ENCODE measurements at regions not wholly inside any gene's neighbourhood (a gene's known extent, or its start where the extent isn't known, plus 50 kb on each side); places are given as distances from the start of the nearest gene placed in this dataset.

- Mint-ChIP-seq H3K4me3 (no peak overlapping the region), H3K27ac (no peak overlapping the region), H3K9me3 (ENCODE audit: low read depth) (no peaks in the 10 kb centered on the region), H3K27me3 (no peaks in the 10 kb centered on the region), H3K4me1 (peaks cover 3% of the 10 kb centered on the region), H3K36me3 (no peaks in the 10 kb centered on the region)
- no peak for ATAC-seq
- CTCF ChIA-PET, result no interaction called here
- DNase-seq, result no peak
Measured at GRCh38 chr16:86093801-86094750, 195.1 kb downstream of the IRF8 start.

GRCh38 chr16:86095131-86095752, 196.3 kb downstream of the IRF8 start:
- ATAC-seq, result no peak
- no peak for DNase-seq
- H3K27ac Mint-ChIP-seq, result no peak overlapping the region
- H3K4me1 Mint-ChIP-seq, result no peaks in the 10 kb centered on the region
- CTCF ChIA-PET, result no interaction called here
- no peaks in the 10 kb centered on the region for H3K9me3 Mint-ChIP-seq (ENCODE audit: low read depth)
- no peak overlapping the region for H3K4me3 Mint-ChIP-seq
- no peaks in the 10 kb centered on the region for H3K27me3 Mint-ChIP-seq
- H3K36me3 Mint-ChIP-seq, result no peaks in the 10 kb centered on the region

GRCh38 chr16:86095906-86096485, 197.0 kb downstream of the IRF8 start:
- Mint-ChIP-seq H3K36me3 (no peaks in the 10 kb centered on the region), H3K27me3 (no peaks in the 10 kb centered on the region), H3K4me1 (no peaks in the 10 kb centered on the region), H3K27ac (no peak overlapping the region), H3K4me3 (no peak overlapping the region), H3K9me3 (ENCODE audit: low read depth) (no peaks in the 10 kb centered on the region)
- ATAC-seq, result no peak
- DNase-seq, result no peak
- CTCF ChIA-PET, result no interaction called here

GRCh38 chr16:86096850-86097249, 197.9 kb downstream of the IRF8 start:
- ATAC-seq (no peak), DNase-seq (no peak)
- Mint-ChIP-seq H3K27me3 (no peaks in the 10 kb centered on the region), H3K4me1 (no peaks in the 10 kb centered on the region), H3K27ac (no peak overlapping the region), H3K4me3 (no peak overlapping the region), H3K36me3 (no peaks in the 10 kb centered on the region), H3K9me3 (ENCODE audit: low read depth) (no peaks in the 10 kb centered on the region)
- CTCF ChIA-PET, result no interaction called here

GRCh38 chr16:86099326-86099725, 200.4 kb downstream of the IRF8 start:
- Mint-ChIP-seq H3K4me3 (no peak overlapping the region), H3K9me3 (ENCODE audit: low read depth) (no peaks in the 10 kb centered on the region), H3K36me3 (no peaks in the 10 kb centered on the region), H3K27ac (no peak overlapping the region), H3K4me1 (no peaks in the 10 kb centered on the region), H3K27me3 (no peaks in the 10 kb centered on the region)
- ATAC-seq (no peak), DNase-seq (no peak)
- CTCF ChIA-PET, result no interaction called here

GRCh38 chr16:86100205-86101136, 201.5 kb downstream of the IRF8 start:
- Mint-ChIP-seq H3K4me3 (no peak overlapping the region), H3K4me1 (no peaks in the 10 kb centered on the region), H3K9me3 (ENCODE audit: low read depth) (no peaks in the 10 kb centered on the region), H3K27ac (no peak overlapping the region), H3K36me3 (no peaks in the 10 kb centered on the region), H3K27me3 (no peaks in the 10 kb centered on the region)
- CTCF ChIA-PET, result interaction anchor here (0.9 kb wide), 1 partner anchor 279 kb away, joined by 3 read pairs; no protein-coding TSS in a partner anchor
- ATAC-seq (no peak), DNase-seq (no peak)

- no peak for DNase-seq
- H3K9me3 Mint-ChIP-seq (ENCODE audit: low read depth), result no peaks in the 10 kb centered on the region
- ATAC-seq, result no peak
- CTCF ChIA-PET, result no interaction called here
- H3K36me3 Mint-ChIP-seq, result no peaks in the 10 kb centered on the region
- H3K27ac Mint-ChIP-seq, result no peak overlapping the region
- no peak overlapping the region for H3K4me3 Mint-ChIP-seq
- no peaks in the 10 kb centered on the region for H3K4me1 Mint-ChIP-seq
- H3K27me3 Mint-ChIP-seq, result no peaks in the 10 kb centered on the region
Measured at GRCh38 chr16:86101137-86101896, 202.4 kb downstream of the IRF8 start.

- Mint-ChIP-seq H3K27me3 (no peaks in the 10 kb centered on the region), H3K27ac (no peak overlapping the region), H3K9me3 (ENCODE audit: low read depth) (no peaks in the 10 kb centered on the region), H3K4me1 (no peaks in the 10 kb centered on the region), H3K4me3 (no peak overlapping the region), H3K36me3 (no peaks in the 10 kb centered on the region)
- DNase-seq (no peak), ATAC-seq (no peak)
- CTCF ChIA-PET, result no interaction called here
Measured at GRCh38 chr16:86101897-86102157, 202.9 kb downstream of the IRF8 start.

GRCh38 chr16:86103320-86103719, 204.4 kb downstream of the IRF8 start:
- H3K4me3 Mint-ChIP-seq, result no peak overlapping the region

GRCh38 chr16:86104537-86105048, 205.6 kb downstream of the IRF8 start:
- Mint-ChIP-seq H3K27me3 (no peaks in the 10 kb centered on the region), H3K36me3 (no peaks in the 10 kb centered on the region), H3K9me3 (ENCODE audit: low read depth) (no peaks in the 10 kb centered on the region), H3K27ac (no peak overlapping the region), H3K4me3 (no peak overlapping the region), H3K4me1 (no peaks in the 10 kb centered on the region)
- ATAC-seq, result no peak
- CTCF ChIA-PET, result no interaction called here
- DNase-seq, result no peak

More at GRCh38 chr16:86103320-86103719, 204.4 kb downstream of the IRF8 start:
- H3K36me3 Mint-ChIP-seq, result no peaks in the 10 kb centered on the region
- no peaks in the 10 kb centered on the region for H3K27me3 Mint-ChIP-seq
- H3K4me1 Mint-ChIP-seq, result no peaks in the 10 kb centered on the region
- ATAC-seq (no peak), DNase-seq (no peak)
- no peak overlapping the region for H3K27ac Mint-ChIP-seq
- H3K9me3 Mint-ChIP-seq (ENCODE audit: low read depth), result no peaks in the 10 kb centered on the region
- CTCF ChIA-PET, result no interaction called here

GRCh38 chr16:86107215-86107825, 208.4 kb downstream of the IRF8 start:
- H3K9me3 Mint-ChIP-seq (ENCODE audit: low read depth), result no peaks in the 10 kb centered on the region

GRCh38 chr16:86108062-86108461, 209.1 kb downstream of the IRF8 start:
- H3K4me3 Mint-ChIP-seq, result no peak overlapping the region
- no peaks in the 10 kb centered on the region for H3K27me3 Mint-ChIP-seq
- DNase-seq, result no peak
- H3K4me1 Mint-ChIP-seq, result no peaks in the 10 kb centered on the region
- no peaks in the 10 kb centered on the region for H3K9me3 Mint-ChIP-seq (ENCODE audit: low read depth)
- H3K27ac Mint-ChIP-seq, result no peak overlapping the region
- CTCF ChIA-PET, result no interaction called here
- H3K36me3 Mint-ChIP-seq, result no peaks in the 10 kb centered on the region
- ATAC-seq, result no peak

More at GRCh38 chr16:86107215-86107825, 208.4 kb downstream of the IRF8 start:
- CTCF ChIA-PET, result no interaction called here
- Mint-ChIP-seq H3K27ac (no peak overlapping the region), H3K4me3 (no peak overlapping the region), H3K36me3 (no peaks in the 10 kb centered on the region), H3K27me3 (no peaks in the 10 kb centered on the region), H3K4me1 (no peaks in the 10 kb centered on the region)
- DNase-seq, result no peak
- no peak for ATAC-seq

All from activated CD8-positive, alpha-beta memory T cell treated with anti-CD3 and anti-CD28 coated beads, Interleukin-2, amount 10 ng/mL, durations not matched to agents 7 days and 5 days (primary cell).